ENCODE measurements at regions not wholly inside any gene's neighbourhood (a gene's known extent, or its start where the extent isn't known, plus 50 kb on each side); places are given as distances from the start of the nearest gene placed in this dataset.

- TF ChIP-seq, protein P1, sequence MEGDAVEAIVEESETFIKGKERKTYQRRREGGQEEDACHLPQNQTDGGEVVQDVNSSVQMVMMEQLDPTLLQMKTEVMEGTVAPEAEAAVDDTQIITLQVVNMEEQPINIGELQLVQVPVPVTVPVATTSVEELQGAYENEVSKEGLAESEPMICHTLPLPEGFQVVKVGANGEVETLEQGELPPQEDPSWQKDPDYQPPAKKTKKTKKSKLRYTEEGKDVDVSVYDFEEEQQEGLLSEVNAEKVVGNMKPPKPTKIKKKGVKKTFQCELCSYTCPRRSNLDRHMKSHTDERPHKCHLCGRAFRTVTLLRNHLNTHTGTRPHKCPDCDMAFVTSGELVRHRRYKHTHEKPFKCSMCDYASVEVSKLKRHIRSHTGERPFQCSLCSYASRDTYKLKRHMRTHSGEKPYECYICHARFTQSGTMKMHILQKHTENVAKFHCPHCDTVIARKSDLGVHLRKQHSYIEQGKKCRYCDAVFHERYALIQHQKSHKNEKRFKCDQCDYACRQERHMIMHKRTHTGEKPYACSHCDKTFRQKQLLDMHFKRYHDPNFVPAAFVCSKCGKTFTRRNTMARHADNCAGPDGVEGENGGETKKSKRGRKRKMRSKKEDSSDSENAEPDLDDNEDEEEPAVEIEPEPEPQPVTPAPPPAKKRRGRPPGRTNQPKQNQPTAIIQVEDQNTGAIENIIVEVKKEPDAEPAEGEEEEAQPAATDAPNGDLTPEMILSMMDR (conservative IDR thresholded peaks at IDR 0.05; ENCODE audit: low read length) = no peak
- no peak for TF ChIP-seq EZH2phosphoT487 (IDR thresholded peaks at IDR 0.05; ENCODE audit: borderline replicate concordance)
Measured at GRCh38 chr6:19988555-19988954, 151.4 kb downstream of the ID4 start.
